NCI-H2227 (cell line): ENCODE measurements at regions not wholly inside any gene's neighbourhood (a gene's known extent, or its start where the extent isn't known, plus 50 kb on each side); places are given as distances from the start of the nearest gene placed in this dataset.

Experiments used
- DNase-seq: peaks from one replicate; lab custom pipeline; 2025; ENCODE audit not compliant: unreplicated experiment; lab: John Stamatoyannopoulos, UW

- peak; percentile 80 for DNase-seq
Observed at GRCh38 chr14:95442633-95443021, 73.8 kb downstream of the SYNE3 start.

- no peak for DNase-seq
Observed at GRCh38 chr14:95442016-95442632, 74.3 kb downstream of the SYNE3 start.

- no peak for DNase-seq
Observed at GRCh38 chr14:95440951-95441350, 75.5 kb downstream of the SYNE3 start.

GRCh38 chr14:95440496-95440895 is 76.0 kb downstream of the SYNE3 start:
- no peak for DNase-seq

- no peak for DNase-seq
Observed at GRCh38 chr14:95439881-95440280, 76.6 kb downstream of the SYNE3 start.

GRCh38 chr14:95437715-95438114 is 78.7 kb downstream of the SYNE3 start:
- no peak for DNase-seq

- no peak for DNase-seq
Observed at GRCh38 chr14:95436354-95436753, 80.1 kb downstream of the SYNE3 start.

- no peak for DNase-seq
Observed at GRCh38 chr14:95434121-95434520, 82.3 kb downstream of the SYNE3 start.

GRCh38 chr14:95433094-95433478 is 83.4 kb downstream of the SYNE3 start:
- DNase-seq, result no peak

- DNase-seq, result peak; percentile 71
Observed at GRCh38 chr14:95432144-95433093, 84.0 kb downstream of the SYNE3 start.

GRCh38 chr14:95431199-95432143 is 85.0 kb downstream of the SYNE3 start:
- peak; percentile 13 for DNase-seq

- DNase-seq, result no peak
Observed at GRCh38 chr14:95428557-95428956, 87.9 kb downstream of the SYNE3 start.

- no peak for DNase-seq
Observed at GRCh38 chr14:95426116-95426475, 90.4 kb downstream of the SYNE3 start.

- no peak for DNase-seq
Observed at GRCh38 chr14:95425369-95426115, 90.9 kb downstream of the SYNE3 start.

GRCh38 chr14:95424529-95424928 is 91.9 kb downstream of the SYNE3 start:
- DNase-seq, result no peak

GRCh38 chr14:95421741-95422140 is 94.7 kb downstream of the SYNE3 start:
- DNase-seq, result no peak

- no peak for DNase-seq
Observed at GRCh38 chr14:95420060-95420459, 96.4 kb downstream of the SYNE3 start.

GRCh38 chr14:95419569-95419968 is 96.9 kb downstream of the SYNE3 start:
- DNase-seq, result no peak

GRCh38 chr14:95418858-95419257 is 97.6 kb downstream of the SYNE3 start:
- no peak for DNase-seq

- DNase-seq, result no peak
Observed at GRCh38 chr14:95417492-95417891, 97.8 kb upstream of the CLMN start.

GRCh38 chr14:95415993-95416392 is 96.3 kb upstream of the CLMN start:
- DNase-seq, result no peak
